ENCODE measurements at regions not wholly inside any gene's neighbourhood (a gene's known extent, or its start where the extent isn't known, plus 50 kb on each side); places are given as distances from the start of the nearest gene placed in this dataset.

DNA sequence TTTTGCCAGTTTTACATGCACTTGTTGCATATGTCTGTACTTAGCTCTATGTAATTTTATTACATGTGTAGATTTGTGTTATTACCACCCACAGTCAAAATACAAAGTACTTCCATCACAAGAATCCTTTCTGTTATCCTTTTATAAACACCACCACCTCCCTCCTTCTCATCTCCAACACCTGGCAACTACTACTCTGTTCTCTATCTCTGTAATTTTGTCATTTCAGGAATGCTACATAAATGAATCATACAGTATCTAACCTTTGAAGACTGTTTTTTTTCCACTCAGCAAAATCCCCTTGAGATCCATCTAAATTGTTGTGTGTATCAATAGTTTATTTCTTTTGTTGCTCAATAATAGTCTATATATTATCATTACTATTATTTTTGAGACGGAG, 64.5 kb upstream of the COP1 start:
- Histone ChIP-seq H3K9me3 (no peaks in the 10 kb centered on the region), H3K27me3 (no peaks in the 10 kb centered on the region), H3K4me1 (no peaks in the 10 kb centered on the region), H3K27ac (no peak overlapping the region), H3K36me3 (no peaks in the 10 kb centered on the region), H3K4me3 (no peak overlapping the region)
- intact Hi-C loops (cut with DNase I) = no loop called here
- DNase-seq = no peak
- TF ChIP-seq POLR2A (IDR thresholded peaks at IDR 0.05) = no peak
- TF ChIP-seq CTCF (IDR thresholded peaks at IDR 0.05) = no peak
- 80 to 86% methylated on average over 1 of the region's 1 CpG for WGBS, 2 donors

Data from esophagus squamous epithelium (tissue), 5 donors.